ENCODE measurements at regions not wholly inside any gene's neighbourhood (a gene's known extent, or its start where the extent isn't known, plus 50 kb on each side); places are given as distances from the start of the nearest gene placed in this dataset.

GRCh38 chr7:50160206-50160605 is 67.2 kb upstream of the ZPBP start:
- TF ChIP-seq, protein P1, sequence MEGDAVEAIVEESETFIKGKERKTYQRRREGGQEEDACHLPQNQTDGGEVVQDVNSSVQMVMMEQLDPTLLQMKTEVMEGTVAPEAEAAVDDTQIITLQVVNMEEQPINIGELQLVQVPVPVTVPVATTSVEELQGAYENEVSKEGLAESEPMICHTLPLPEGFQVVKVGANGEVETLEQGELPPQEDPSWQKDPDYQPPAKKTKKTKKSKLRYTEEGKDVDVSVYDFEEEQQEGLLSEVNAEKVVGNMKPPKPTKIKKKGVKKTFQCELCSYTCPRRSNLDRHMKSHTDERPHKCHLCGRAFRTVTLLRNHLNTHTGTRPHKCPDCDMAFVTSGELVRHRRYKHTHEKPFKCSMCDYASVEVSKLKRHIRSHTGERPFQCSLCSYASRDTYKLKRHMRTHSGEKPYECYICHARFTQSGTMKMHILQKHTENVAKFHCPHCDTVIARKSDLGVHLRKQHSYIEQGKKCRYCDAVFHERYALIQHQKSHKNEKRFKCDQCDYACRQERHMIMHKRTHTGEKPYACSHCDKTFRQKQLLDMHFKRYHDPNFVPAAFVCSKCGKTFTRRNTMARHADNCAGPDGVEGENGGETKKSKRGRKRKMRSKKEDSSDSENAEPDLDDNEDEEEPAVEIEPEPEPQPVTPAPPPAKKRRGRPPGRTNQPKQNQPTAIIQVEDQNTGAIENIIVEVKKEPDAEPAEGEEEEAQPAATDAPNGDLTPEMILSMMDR (IDR thresholded peaks at IDR 0.05; ENCODE audit: unreplicated experiment in 3 of 3) = no peak
- Mint-ChIP-seq H3K4me3 (no peak overlapping the region), H3K9me3 (no peaks in the 10 kb centered on the region), H3K27me3 (ENCODE audit: low read depth) (no peaks in the 10 kb centered on the region), H3K36me3 (ENCODE audit: low read depth) (no peaks in the 10 kb centered on the region), H3K4me1 (no peaks in the 10 kb centered on the region), H3K27ac (no peak overlapping the region)

- TF ChIP-seq, protein P1 (IDR thresholded peaks at IDR 0.05; ENCODE audit: unreplicated experiment in 3 of 3) = no peak
- H3K9me3 Mint-ChIP-seq = no peaks in the 10 kb centered on the region
Observed at GRCh38 chr7:50159154-50159553, 66.1 kb upstream of the ZPBP start.

DNA sequence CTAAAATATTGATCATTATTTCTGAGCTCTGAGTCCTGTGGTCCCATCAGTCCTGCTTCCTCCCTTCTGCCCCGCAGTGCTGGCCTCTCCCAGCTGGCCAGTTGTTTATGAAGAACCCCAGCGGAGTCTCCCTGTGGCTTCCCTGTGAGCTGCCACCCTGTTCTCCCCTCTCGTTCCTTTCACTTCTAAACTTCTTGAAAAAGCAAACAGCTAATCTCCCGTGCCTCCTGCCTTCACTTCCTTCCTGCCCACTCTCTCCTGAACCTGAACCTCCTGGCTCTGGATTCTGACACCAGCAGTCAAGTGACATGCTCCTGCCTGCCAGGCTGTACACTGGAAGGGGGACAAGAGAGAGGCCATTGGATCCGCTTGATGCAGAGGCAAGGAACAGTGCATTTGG is 63.7 kb upstream of the ZPBP start:
- H3K9me3 Mint-ChIP-seq = no peaks in the 10 kb centered on the region
- no peaks in the 10 kb centered on the region for H3K27me3 Mint-ChIP-seq (ENCODE audit: low read depth)

More at GRCh38 chr7:50159154-50159553, 66.1 kb upstream of the ZPBP start:
- Mint-ChIP-seq H3K4me1 (no peaks in the 10 kb centered on the region), H3K4me3 (no peak overlapping the region), H3K27me3 (ENCODE audit: low read depth) (no peaks in the 10 kb centered on the region), H3K36me3 (ENCODE audit: low read depth) (no peaks in the 10 kb centered on the region), H3K27ac (no peak overlapping the region)

GRCh38 chr7:50156163-50156562 is 63.1 kb upstream of the ZPBP start:
- no peaks in the 10 kb centered on the region for H3K36me3 Mint-ChIP-seq (ENCODE audit: low read depth)
- no peak overlapping the region for H3K27ac Mint-ChIP-seq
- no peaks in the 10 kb centered on the region for H3K4me1 Mint-ChIP-seq
- H3K27me3 Mint-ChIP-seq (ENCODE audit: low read depth) = no peaks in the 10 kb centered on the region
- H3K9me3 Mint-ChIP-seq = no peaks in the 10 kb centered on the region
- H3K4me3 Mint-ChIP-seq = no peak overlapping the region
- TF ChIP-seq, protein P1 (IDR thresholded peaks at IDR 0.05; ENCODE audit: unreplicated experiment in 3 of 3) = no peak

More for the DNA sequence above, 63.7 kb upstream of the ZPBP start:
- H3K4me1 Mint-ChIP-seq = no peaks in the 10 kb centered on the region
- H3K4me3 Mint-ChIP-seq = no peak overlapping the region
- no peak overlapping the region for H3K27ac Mint-ChIP-seq
- H3K36me3 Mint-ChIP-seq (ENCODE audit: low read depth) = no peaks in the 10 kb centered on the region
- TF ChIP-seq, protein P1 (IDR thresholded peaks at IDR 0.05; ENCODE audit: unreplicated experiment in 3 of 3) = no peak

GRCh38 chr7:50155755-50156154 is 62.7 kb upstream of the ZPBP start:
- H3K9me3 Mint-ChIP-seq = no peaks in the 10 kb centered on the region
- no peaks in the 10 kb centered on the region for H3K27me3 Mint-ChIP-seq (ENCODE audit: low read depth)
- TF ChIP-seq, protein P1 (IDR thresholded peaks at IDR 0.05; ENCODE audit: unreplicated experiment in 3 of 3) = no peak
- H3K4me1 Mint-ChIP-seq = no peaks in the 10 kb centered on the region
- no peaks in the 10 kb centered on the region for H3K36me3 Mint-ChIP-seq (ENCODE audit: low read depth)
- no peak overlapping the region for H3K4me3 Mint-ChIP-seq
- no peak overlapping the region for H3K27ac Mint-ChIP-seq

DNA sequence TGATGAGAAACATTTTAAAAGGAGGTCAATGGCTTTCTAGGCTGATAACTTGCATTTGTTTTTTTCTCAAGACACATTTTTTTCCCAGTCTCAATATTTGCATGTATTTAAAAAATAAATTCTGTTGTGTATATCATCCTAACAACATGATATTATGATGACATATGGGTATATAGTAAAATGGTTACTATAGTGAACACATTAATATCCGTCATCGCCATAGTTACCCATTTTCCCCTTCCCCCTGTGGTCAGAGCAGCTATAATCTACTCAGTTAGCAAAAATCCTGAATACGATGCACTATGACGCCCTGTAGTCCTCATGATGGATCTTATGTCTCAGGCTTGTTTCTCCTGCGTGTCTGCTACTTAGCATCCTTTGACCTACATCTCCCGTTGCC is 60.9 kb upstream of the ZPBP start:
- Mint-ChIP-seq H3K36me3 (ENCODE audit: low read depth) (no peaks in the 10 kb centered on the region), H3K27ac (no peak overlapping the region), H3K4me1 (no peaks in the 10 kb centered on the region), H3K4me3 (no peak overlapping the region), H3K9me3 (no peaks in the 10 kb centered on the region), H3K27me3 (ENCODE audit: low read depth) (no peaks in the 10 kb centered on the region)
- TF ChIP-seq, protein P1 (IDR thresholded peaks at IDR 0.05; ENCODE audit: unreplicated experiment in 3 of 3) = no peak
